SK-MEL-5 (cell line): ENCODE measurements at regions not wholly inside any gene's neighbourhood (a gene's known extent, or its start where the extent isn't known, plus 50 kb on each side); places are given as distances from the start of the nearest gene placed in this dataset.

Source experiments
- DNase-seq: peaks from one replicate; pipeline ENCODE4 v3.0.0-alpha.2; 2016; ENCODE audit warnings: low read depth, low spot score
- in situ Hi-C: cut with HindIII; loops from 2 replicates; pipeline ENCODE4 v1.10.0; 2016; ENCODE audit warnings: low sequenced_read_pairs, high pct_unique_total_duplicates, low pct_unique_long_range_greater_than_20kb

GRCh38 chr7:33810356-33810755 lies 95.0 kb upstream of the BMPER start:
- no peak for DNase-seq
- in situ Hi-C loops = no loop called here

- in situ Hi-C loops = no loop called here
- no peak for DNase-seq
These were observed 92.0 kb upstream of the BMPER start for GRCh38 chr7:33813331-33813730.

GRCh38 chr7:33814400-33814799 lies 90.9 kb upstream of the BMPER start:
- in situ Hi-C loops = no loop called here
- DNase-seq = no peak

- DNase-seq = no peak
- in situ Hi-C loops = no loop called here
These were observed 90.4 kb upstream of the BMPER start for GRCh38 chr7:33814936-33815335.

GRCh38 chr7:33815336-33815735 lies 90.0 kb upstream of the BMPER start:
- DNase-seq = no peak
- in situ Hi-C loops = no loop called here

GRCh38 chr7:33816106-33816505 lies 89.2 kb upstream of the BMPER start:
- DNase-seq = no peak
- in situ Hi-C loops = no loop called here

GRCh38 chr7:33819658-33820057 lies 85.7 kb upstream of the BMPER start:
- no peak for DNase-seq
- in situ Hi-C loops = no loop called here

GRCh38 chr7:33820206-33820605 lies 85.1 kb upstream of the BMPER start:
- in situ Hi-C loops = no loop called here

GRCh38 chr7:33821970-33822369 lies 83.4 kb upstream of the BMPER start:
- in situ Hi-C loops = no loop called here
- DNase-seq = no peak

More at GRCh38 chr7:33820206-33820605, 85.1 kb upstream of the BMPER start:
- no peak for DNase-seq

- DNase-seq = no peak
- in situ Hi-C loops = no loop called here
These were observed 81.4 kb upstream of the BMPER start for GRCh38 chr7:33823913-33824312.

- in situ Hi-C loops = no loop called here
- DNase-seq = no peak
These were observed 80.4 kb upstream of the BMPER start for GRCh38 chr7:33824911-33825459.

GRCh38 chr7:33825644-33826043 lies 79.7 kb upstream of the BMPER start:
- in situ Hi-C loops = no loop called here
- no peak for DNase-seq

- no peak for DNase-seq
- in situ Hi-C loops = no loop called here
These were observed 75.8 kb upstream of the BMPER start for GRCh38 chr7:33829536-33829935.

GRCh38 chr7:33831389-33832141 lies 73.8 kb upstream of the BMPER start:
- in situ Hi-C loops = no loop called here
- no peak for DNase-seq

- no peak for DNase-seq
- in situ Hi-C loops = no loop called here
These were observed 73.0 kb upstream of the BMPER start for GRCh38 chr7:33832271-33832721.

- in situ Hi-C loops = no loop called here
- DNase-seq = peak; percentile 51
These were observed 68.5 kb upstream of the BMPER start for GRCh38 chr7:33836797-33837355.

GRCh38 chr7:33837356-33837851 lies 67.9 kb upstream of the BMPER start:
- in situ Hi-C loops = no loop called here
- no peak for DNase-seq

- in situ Hi-C loops = no loop called here
- no peak for DNase-seq
These were observed 64.3 kb upstream of the BMPER start for GRCh38 chr7:33841031-33841430.

GRCh38 chr7:33841705-33842129 lies 63.6 kb upstream of the BMPER start:
- in situ Hi-C loops = no loop called here
- DNase-seq = no peak
